ENCODE measurements at regions not wholly inside any gene's neighbourhood (a gene's known extent, or its start where the extent isn't known, plus 50 kb on each side); places are given as distances from the start of the nearest gene placed in this dataset.

DNA sequence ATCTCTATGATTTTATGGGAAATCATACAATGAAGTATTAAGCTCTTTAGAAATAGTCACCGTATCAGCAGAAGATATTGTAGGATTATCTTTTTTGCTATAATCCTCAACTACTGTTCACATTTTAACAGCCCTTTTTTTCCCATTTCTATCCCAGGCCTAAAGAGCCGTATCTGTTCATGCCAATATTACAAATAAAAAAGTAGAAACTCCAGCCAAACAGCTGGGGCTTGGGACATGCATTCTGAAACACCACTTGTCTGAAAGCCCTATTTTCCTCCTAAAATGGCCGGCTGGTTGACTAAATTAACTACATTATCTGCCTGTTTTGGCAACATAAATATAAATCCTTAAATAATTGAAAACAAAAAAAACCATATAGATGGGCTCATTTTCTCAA is 477.8 kb downstream of the CDH2 start:
- Histone ChIP-seq H3K4me3 (no peak overlapping the region), H3K36me3 (no peaks in the 10 kb centered on the region), H3K27ac (no peak overlapping the region), H3K4me1 (no peaks in the 10 kb centered on the region), H3K27me3 (no peaks in the 10 kb centered on the region), H3K9me3 (no peaks in the 10 kb centered on the region)
- no peak for TF ChIP-seq EP300 (IDR thresholded peaks at IDR 0.05)
- no peak for TF ChIP-seq POLR2A (IDR thresholded peaks at IDR 0.05)
- TF ChIP-seq POLR2AphosphoS5 (IDR thresholded peaks at IDR 0.05), result no peak
- ATAC-seq, result no peak
- WGBS, 2 donors (ENCODE audit: low coverage in 1 of 2), result 62% methylated on average over 3 of the region's 3 CpGs; no CpG with 5 or more reads in 1 of the 2 donors

DNA sequence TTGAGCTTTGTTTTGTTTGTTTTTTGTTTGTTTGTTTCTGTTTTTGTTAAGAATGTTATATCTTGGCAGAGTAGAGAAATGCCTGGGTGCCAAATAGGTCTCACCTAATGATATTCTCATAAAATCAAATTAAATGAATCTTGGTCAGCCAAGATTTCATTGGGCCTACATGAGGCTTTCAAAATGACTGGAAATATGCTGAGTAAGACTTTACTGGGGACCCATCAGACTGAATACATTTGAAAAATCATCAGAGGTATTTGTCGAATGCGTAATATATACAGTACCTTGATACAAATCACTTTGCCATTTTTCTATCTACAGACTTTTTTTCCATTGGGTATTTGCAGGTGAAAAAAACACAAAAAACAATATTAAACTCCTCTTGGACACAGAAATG is 480.8 kb downstream of the CDH2 start:
- WGBS, 2 donors (ENCODE audit: low coverage in 1 of 2), result 95 to 97% methylated on average over 2 of the region's 2 CpGs
- ATAC-seq, result no peak
- H3K9me3 ChIP-seq, result no peaks in the 10 kb centered on the region
- no peaks in the 10 kb centered on the region for H3K27me3 ChIP-seq
- TF ChIP-seq EP300 (IDR thresholded peaks at IDR 0.05), result no peak
- TF ChIP-seq POLR2A (IDR thresholded peaks at IDR 0.05), result no peak
- TF ChIP-seq, protein P1, sequence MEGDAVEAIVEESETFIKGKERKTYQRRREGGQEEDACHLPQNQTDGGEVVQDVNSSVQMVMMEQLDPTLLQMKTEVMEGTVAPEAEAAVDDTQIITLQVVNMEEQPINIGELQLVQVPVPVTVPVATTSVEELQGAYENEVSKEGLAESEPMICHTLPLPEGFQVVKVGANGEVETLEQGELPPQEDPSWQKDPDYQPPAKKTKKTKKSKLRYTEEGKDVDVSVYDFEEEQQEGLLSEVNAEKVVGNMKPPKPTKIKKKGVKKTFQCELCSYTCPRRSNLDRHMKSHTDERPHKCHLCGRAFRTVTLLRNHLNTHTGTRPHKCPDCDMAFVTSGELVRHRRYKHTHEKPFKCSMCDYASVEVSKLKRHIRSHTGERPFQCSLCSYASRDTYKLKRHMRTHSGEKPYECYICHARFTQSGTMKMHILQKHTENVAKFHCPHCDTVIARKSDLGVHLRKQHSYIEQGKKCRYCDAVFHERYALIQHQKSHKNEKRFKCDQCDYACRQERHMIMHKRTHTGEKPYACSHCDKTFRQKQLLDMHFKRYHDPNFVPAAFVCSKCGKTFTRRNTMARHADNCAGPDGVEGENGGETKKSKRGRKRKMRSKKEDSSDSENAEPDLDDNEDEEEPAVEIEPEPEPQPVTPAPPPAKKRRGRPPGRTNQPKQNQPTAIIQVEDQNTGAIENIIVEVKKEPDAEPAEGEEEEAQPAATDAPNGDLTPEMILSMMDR (IDR thresholded peaks at IDR 0.05), result no peak
- no peak for TF ChIP-seq POLR2AphosphoS5 (IDR thresholded peaks at IDR 0.05)
- no peak overlapping the region for H3K27ac ChIP-seq
- H3K4me1 ChIP-seq, result no peaks in the 10 kb centered on the region
- no peaks in the 10 kb centered on the region for H3K36me3 ChIP-seq
- H3K4me3 ChIP-seq, result no peak overlapping the region

DNA sequence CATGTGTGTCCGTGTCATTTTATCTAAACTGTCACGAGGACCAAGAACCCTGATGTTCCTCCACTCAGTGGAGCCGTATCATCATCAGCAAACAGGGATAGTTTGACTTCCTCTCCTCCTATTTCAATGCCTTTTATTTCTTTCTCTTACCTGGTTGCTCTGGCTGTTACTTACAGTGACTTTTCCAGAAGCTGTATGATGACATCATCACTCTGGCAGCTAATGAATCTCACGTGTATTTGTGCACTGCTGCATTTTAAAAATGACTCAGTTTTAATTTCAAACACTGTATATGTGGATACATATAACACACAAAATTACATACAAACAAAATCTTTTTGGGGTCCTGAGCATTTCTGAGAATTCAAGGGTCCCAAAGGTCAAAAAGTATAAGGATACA is 481.4 kb downstream of the CDH2 start:
- 61 to 73% methylated on average over 3 to 4 of the region's 4 CpGs for WGBS, 2 donors (ENCODE audit: low coverage in 1 of 2)
- H3K27me3 ChIP-seq, result no peaks in the 10 kb centered on the region
- H3K9me3 ChIP-seq, result no peaks in the 10 kb centered on the region
- TF ChIP-seq EP300 (IDR thresholded peaks at IDR 0.05), result no peak
- TF ChIP-seq, protein P1 (IDR thresholded peaks at IDR 0.05), result no peak
- TF ChIP-seq POLR2A (IDR thresholded peaks at IDR 0.05), result no peak
- TF ChIP-seq POLR2AphosphoS5 (IDR thresholded peaks at IDR 0.05), result no peak
- no peak overlapping the region for H3K4me3 ChIP-seq
- no peaks in the 10 kb centered on the region for H3K36me3 ChIP-seq
- H3K4me1 ChIP-seq, result no peaks in the 10 kb centered on the region
- H3K27ac ChIP-seq, result no peak overlapping the region
- no peak for ATAC-seq

DNA sequence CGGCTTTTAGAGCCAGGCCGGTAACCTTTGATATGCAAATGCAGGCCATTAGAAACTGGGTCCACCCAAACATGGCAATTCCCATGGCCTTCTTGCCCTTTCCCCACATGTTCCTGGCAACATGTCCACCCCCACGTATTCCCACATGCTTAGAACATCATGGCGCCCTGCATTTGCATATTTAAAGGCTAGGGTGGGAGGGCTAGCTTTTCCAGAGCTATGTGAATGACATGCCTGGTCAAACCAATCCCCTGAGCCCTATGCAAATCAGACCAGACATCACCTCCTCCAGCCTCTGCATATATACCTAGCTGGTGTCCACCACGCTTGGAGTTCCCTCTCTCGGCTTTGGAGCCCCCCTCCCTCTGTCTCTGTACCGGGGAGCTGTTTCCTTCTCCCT is 481.9 kb downstream of the CDH2 start:
- Histone ChIP-seq H3K36me3 (no peaks in the 10 kb centered on the region), H3K4me1 (no peaks in the 10 kb centered on the region), H3K9me3 (no peaks in the 10 kb centered on the region), H3K4me3 (no peak overlapping the region), H3K27me3 (no peaks in the 10 kb centered on the region), H3K27ac (no peak overlapping the region)
- 85 to 100% methylated on average over 5 to 7 of the region's 7 CpGs for WGBS, 2 donors (ENCODE audit: low coverage in 1 of 2)
- no peak for ATAC-seq
- TF ChIP-seq, protein P1 (IDR thresholded peaks at IDR 0.05), result no peak
- TF ChIP-seq EP300 (IDR thresholded peaks at IDR 0.05) (no peak), POLR2AphosphoS5 (IDR thresholded peaks at IDR 0.05) (no peak), POLR2A (IDR thresholded peaks at IDR 0.05) (no peak)

DNA sequence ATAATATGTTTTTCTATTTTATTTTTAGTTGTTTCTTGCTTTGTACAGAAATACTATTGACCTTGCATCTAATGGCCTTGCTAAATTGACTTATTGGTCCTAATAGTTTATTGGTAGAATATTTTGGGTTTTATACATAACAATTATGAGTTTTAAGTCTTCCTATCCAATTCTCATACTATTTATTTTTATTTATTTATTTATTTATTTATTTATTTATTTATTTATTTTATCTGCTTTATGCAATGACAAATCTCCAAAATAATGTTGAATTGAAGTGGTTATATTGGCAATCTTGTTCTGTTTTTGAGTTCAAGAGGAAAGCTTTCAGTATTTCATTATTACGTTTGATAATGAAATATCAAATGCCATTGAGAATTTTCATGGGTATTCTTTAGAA is 488.3 kb downstream of the CDH2 start:
- Histone ChIP-seq H3K27me3 (no peaks in the 10 kb centered on the region), H3K9me3 (peaks cover 0 to 13% (median 0%) of the 10 kb centered on the region in 3 donors), H3K4me1 (no peaks in the 10 kb centered on the region), H3K27ac (no peak overlapping the region), H3K4me3 (no peak overlapping the region), H3K36me3 (no peaks in the 10 kb centered on the region)
- TF ChIP-seq, protein P1 (IDR thresholded peaks at IDR 0.05), result no peak
- TF ChIP-seq POLR2AphosphoS5 (IDR thresholded peaks at IDR 0.05) (no peak), EP300 (IDR thresholded peaks at IDR 0.05) (no peak), POLR2A (IDR thresholded peaks at IDR 0.05) (no peak)
- WGBS, 2 donors (ENCODE audit: low coverage in 1 of 2), result 86 to 93% methylated on average over 1 of the region's 1 CpG
- no peak for ATAC-seq
